ENCODE measurements at regions not wholly inside any gene's neighbourhood (a gene's known extent, or its start where the extent isn't known, plus 50 kb on each side); places are given as distances from the start of the nearest gene placed in this dataset.

DNA sequence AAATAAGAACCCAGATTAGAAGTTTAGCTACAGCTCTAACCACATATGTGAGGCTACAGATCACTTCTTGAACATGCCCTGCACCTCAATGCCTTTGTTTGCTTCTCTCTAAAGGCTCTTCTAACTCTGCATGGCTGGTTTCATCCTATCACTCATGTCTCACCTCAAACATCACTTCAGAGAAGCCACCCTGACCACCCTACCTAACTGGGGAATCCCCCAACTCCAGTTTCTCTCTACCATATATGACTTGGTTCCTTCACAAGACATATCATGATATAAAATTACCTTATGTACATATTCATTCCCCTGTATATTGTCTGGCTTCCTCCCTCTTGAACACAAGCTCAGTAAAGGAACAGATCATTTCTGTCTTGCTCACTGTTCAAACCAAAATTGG is 250.2 kb upstream of the GRIP1 start:
- H4K8ac ChIP-seq (replicated peaks; ENCODE audit: insufficient read length, low read depth, low read length), result no peak overlapping the region
- no peak for DNase-seq
- no peak overlapping the region for H3T11ph ChIP-seq (ENCODE audit: low read length)
- no peaks in the 10 kb centered on the region for H3K27me3 ChIP-seq (ENCODE audit: insufficient read depth, low read length)
- Mint-ChIP-seq H3K9me3 (no peaks in the 10 kb centered on the region), H3K4me1 (peaks cover 5 to 6% of the 10 kb centered on the region in 2 experiments), H3K27me3 (ENCODE audit: low read depth) (no peaks in the 10 kb centered on the region), H3K27ac (no peak overlapping the region), H3K4me3 (no peak overlapping the region), H3K36me3 (ENCODE audit: insufficient read depth in 1 of 3, low read depth in 3 of 3) (no peaks in the 10 kb centered on the region)
- no peak for TF ChIP-seq CTCF (conservative IDR thresholded peaks at IDR 0.05)
- H4K91ac ChIP-seq (ENCODE audit: insufficient read length, low read depth, low read length), result no peak overlapping the region
- no peak overlapping the region for H3K14ac ChIP-seq (ENCODE audit: insufficient read depth, low read length)
- H4K20me1 ChIP-seq (ENCODE audit: control insufficient read depth, insufficient read depth, insufficient read length), result no peaks in the 10 kb centered on the region
- H3K27ac ChIP-seq (ENCODE audit: insufficient read length, low read depth, low read length), result no peak overlapping the region
- no peak overlapping the region for H2BK15ac ChIP-seq (ENCODE audit: low read depth, low read length)
- no peak overlapping the region for H2BK5ac ChIP-seq (ENCODE audit: insufficient read length, low read length)
- no peak overlapping the region for H3K4me2 ChIP-seq (ENCODE audit: insufficient read depth, insufficient read length, low read length)
- H3K9me3 ChIP-seq (ENCODE audit: control insufficient read depth, low read depth, low read length), result no peaks in the 10 kb centered on the region
- H4K5ac ChIP-seq (ENCODE audit: insufficient read length, low read depth, low read length), result no peak overlapping the region
- no peaks in the 10 kb centered on the region for H3K4me1 ChIP-seq (ENCODE audit: insufficient read depth, low read length)
- no peak overlapping the region for H3K4ac ChIP-seq (ENCODE audit: low read depth, low read length)
- no peak overlapping the region for H3K23ac ChIP-seq (ENCODE audit: insufficient read length, low read depth, low read length)
- no peaks in the 10 kb centered on the region for H3K79me2 ChIP-seq (ENCODE audit: insufficient read depth, low read length)
- no peak overlapping the region for H3K9ac ChIP-seq (ENCODE audit: extremely low read depth, insufficient read length, low read length)
- no peaks in the 10 kb centered on the region for H3K23me2 ChIP-seq (ENCODE audit: insufficient read length, low read depth, low read length, poor library complexity, severe bottlenecking)
- no peak overlapping the region for H2BK120ac ChIP-seq (ENCODE audit: low read depth, low read length, poor library complexity, severe bottlenecking)
- no peak overlapping the region for H3K18ac ChIP-seq (ENCODE audit: insufficient read length, low read depth, low read length)
- no peak overlapping the region for H2BK12ac ChIP-seq (ENCODE audit: insufficient read length, low read depth, low read length)
- no peak overlapping the region for H2AFZ ChIP-seq (ENCODE audit: low read length)
- no peaks in the 10 kb centered on the region for H3K79me1 ChIP-seq (ENCODE audit: insufficient read depth, low read depth, low read length, poor library complexity, severe bottlenecking)
- no peak overlapping the region for H2BK20ac ChIP-seq (ENCODE audit: low read depth, low read length, poor library complexity, severe bottlenecking)
- H2AK5ac ChIP-seq (ENCODE audit: insufficient read length, low read length), result no peak overlapping the region
- no peak overlapping the region for H3K56ac ChIP-seq (ENCODE audit: insufficient read length, low read depth, low read length)
